Astrocyte (in vitro differentiated cells and primary cell): ENCODE measurements at regions not wholly inside any gene's neighbourhood (a gene's known extent, or its start where the extent isn't known, plus 50 kb on each side); places are given as distances from the start of the nearest gene placed in this dataset.
A peak's percentile ranks its signal among the peaks of the same experiment; 100 is the strongest.

Experiments used
- DNase-seq: peaks from one replicate; pipeline ENCODE4 v3.0.0-alpha.2; 2010; ENCODE audit warnings: low read depth
- FAIRE-seq: peaks from 2 replicates; lab custom pipeline; 2011; peaks lifted over from hg19 to GRCh38; lab: Jason Lieb, UNC
- H2AFZ ChIP-seq: 2 replicates; pipeline ENCODE4 v1.6.0; 2012; ENCODE audit warnings: low read depth, low read length, inconsistent platforms
- H3K27ac ChIP-seq: 2 replicates; pipeline ENCODE4 v1.5.1; 2011; ENCODE audit warnings: low read depth, low read length, inconsistent platforms
- H3K27me3 ChIP-seq: 2 replicates; pipeline ENCODE4 v1.6.0; 2011; ENCODE audit warnings: low read length, inconsistent platforms; ENCODE audit not compliant: insufficient read depth
- H3K36me3 ChIP-seq: 2 replicates; pipeline ENCODE4 v1.5.1; 2011; ENCODE audit warnings: low read length, inconsistent platforms; ENCODE audit not compliant: insufficient read depth
- H3K4me1 ChIP-seq: 2 replicates; pipeline ENCODE4 v1.5.1; 2011; ENCODE audit warnings: low read length, inconsistent platforms; ENCODE audit not compliant: insufficient read depth
- H3K4me2 ChIP-seq: 2 replicates; pipeline ENCODE4 v1.6.0; 2012; ENCODE audit warnings: low read length, inconsistent platforms
- H3K4me3 ChIP-seq: 2 replicates; pipeline ENCODE4 v1.5.1; 2011; ENCODE audit warnings: low read depth, mild to moderate bottlenecking, low read length, inconsistent platforms; ENCODE audit not compliant: insufficient read depth
- H3K79me2 ChIP-seq: 2 replicates; pipeline ENCODE4 v1.6.0; 2012; ENCODE audit warnings: mild to moderate bottlenecking, low read length, inconsistent platforms; ENCODE audit not compliant: insufficient read depth
- H3K9ac ChIP-seq: 2 replicates; pipeline ENCODE4 v1.6.0; 2012; ENCODE audit warnings: mild to moderate bottlenecking, low read length, inconsistent platforms
- H3K9me3 ChIP-seq: 2 replicates; pipeline ENCODE4 v1.5.1; 2012; ENCODE audit warnings: low read depth, mild to moderate bottlenecking, low read length, inconsistent platforms; ENCODE audit not compliant: insufficient read depth
- H4K20me1 ChIP-seq: 2 replicates; pipeline ENCODE4 v1.6.0; 2012; ENCODE audit warnings: low read length, inconsistent platforms; ENCODE audit not compliant: insufficient read depth
- H3K27ac Mint-ChIP-seq: one replicate; pipeline ENCODE4 v1.8.0; 2021; ENCODE audit warnings: mild to moderate bottlenecking, mixed read lengths; ENCODE audit not compliant: unreplicated experiment
- H3K27me3 Mint-ChIP-seq: one replicate; pipeline ENCODE4 v1.8.0; 2021; ENCODE audit warnings: low read depth, mixed read lengths; ENCODE audit not compliant: unreplicated experiment
- H3K36me3 Mint-ChIP-seq: one replicate; pipeline ENCODE4 v1.8.0; 2021; ENCODE audit warnings: low read depth, mixed read lengths; ENCODE audit not compliant: unreplicated experiment
- H3K4me1 Mint-ChIP-seq: one replicate; pipeline ENCODE4 v1.8.0; 2021; ENCODE audit warnings: low read depth, mixed read lengths; ENCODE audit not compliant: unreplicated experiment
- H3K4me3 Mint-ChIP-seq: one replicate; pipeline ENCODE4 v1.8.0; 2021; ENCODE audit warnings: mild to moderate bottlenecking, moderate library complexity, mixed read lengths; ENCODE audit not compliant: unreplicated experiment
- H3K9me3 Mint-ChIP-seq: one replicate; pipeline ENCODE4 v1.8.0; 2021; ENCODE audit warnings: mild to moderate bottlenecking, mixed read lengths; ENCODE audit not compliant: unreplicated experiment
- CTCF ChIP-seq: IDR thresholded peaks from 2 replicates; pipeline ENCODE4 v1.5.1; 2011; ENCODE audit warnings: low read depth, mild to moderate bottlenecking, inconsistent platforms, low read length, moderate library complexity; ENCODE audit not compliant: insufficient read depth
- EZH2 ChIP-seq: IDR thresholded peaks from 2 replicates; pipeline ENCODE4 v1.6.1; 2012; ENCODE audit warnings: mild to moderate bottlenecking, low read length, inconsistent platforms; ENCODE audit not compliant: insufficient read depth

DNA sequence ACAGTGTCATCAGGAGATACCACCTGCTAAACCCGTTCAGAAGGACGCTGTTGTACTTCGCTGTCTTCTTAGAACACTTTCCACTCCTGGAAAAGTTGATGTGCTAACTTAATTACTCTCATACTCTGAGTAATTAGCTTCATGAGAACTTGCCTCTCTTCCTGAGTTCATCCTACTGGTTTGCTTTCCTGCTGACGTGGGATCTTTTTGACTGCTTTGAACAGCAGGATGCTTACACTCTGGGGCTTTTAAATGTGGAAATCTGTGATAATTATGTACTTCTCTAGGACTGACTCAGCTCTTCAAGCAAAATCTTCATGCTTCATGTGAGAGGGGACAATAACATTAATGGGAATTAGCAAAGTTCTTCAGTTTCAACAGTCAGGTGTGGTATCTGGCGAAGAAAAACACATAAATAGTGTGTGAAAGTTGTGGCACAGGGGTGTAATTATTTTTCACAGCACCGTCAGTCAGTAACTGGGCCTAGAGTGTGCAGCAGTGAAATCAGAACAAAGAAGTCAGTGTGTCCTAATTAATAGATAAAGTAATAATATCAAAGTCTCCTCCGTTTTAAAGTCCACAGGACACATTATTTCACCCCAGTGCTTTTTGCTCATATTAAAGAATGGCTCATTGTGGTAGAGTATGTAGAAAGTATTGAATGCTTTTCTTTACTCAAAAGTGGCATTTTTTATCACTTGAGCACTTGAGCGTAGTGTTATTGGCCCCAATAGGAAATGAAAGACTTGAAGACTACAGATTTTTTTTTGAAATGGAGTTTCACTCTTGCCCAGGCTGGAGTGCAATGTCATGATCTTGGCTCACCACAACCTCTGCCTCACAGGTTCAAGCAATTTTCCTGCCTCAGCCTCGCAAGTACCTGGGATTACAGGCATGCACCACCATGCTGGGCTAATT, 140.9 kb upstream of the DMRT1 start:
- Histone ChIP-seq H3K4me1 (peaks cover 25% of the 10 kb centered on the region), H3K9me3 (no peaks in the 10 kb centered on the region), H3K79me2 (peaks cover 43% of the 10 kb centered on the region), H3K27me3 (no peaks in the 10 kb centered on the region), H3K27ac (no peak overlapping the region), H3K4me2 (no peak overlapping the region), H3K9ac (no peak overlapping the region), H2AFZ (no peak overlapping the region), H3K4me3 (no peak overlapping the region), H3K36me3 (no peaks in the 10 kb centered on the region), H4K20me1 (no peaks in the 10 kb centered on the region)
- no peak overlapping the region for H3K4me3 Mint-ChIP-seq
- TF ChIP-seq CTCF (no peak), EZH2 (no peak)
- H3K27me3 Mint-ChIP-seq = no peaks in the 10 kb centered on the region
- no peak for DNase-seq
- peaks cover 39% of the 10 kb centered on the region for H3K4me1 Mint-ChIP-seq
- H3K36me3 Mint-ChIP-seq = peaks cover 2% of the 10 kb centered on the region
- no peaks in the 10 kb centered on the region for H3K9me3 Mint-ChIP-seq
- FAIRE-seq = peak; percentile 26
- H3K27ac Mint-ChIP-seq = no peak overlapping the region

- Histone ChIP-seq H3K4me2 (no peak overlapping the region), H3K9me3 (no peaks in the 10 kb centered on the region), H3K36me3 (no peaks in the 10 kb centered on the region), H3K4me1 (peaks cover 7% of the 10 kb centered on the region), H3K79me2 (peaks cover 36% of the 10 kb centered on the region), H2AFZ (no peak overlapping the region), H3K9ac (no peak overlapping the region), H3K27me3 (no peaks in the 10 kb centered on the region), H3K27ac (no peak overlapping the region), H4K20me1 (no peaks in the 10 kb centered on the region), H3K4me3 (no peak overlapping the region)
- peaks cover 30% of the 10 kb centered on the region for H3K4me1 Mint-ChIP-seq
- H3K36me3 Mint-ChIP-seq = peaks cover 2% of the 10 kb centered on the region
- no peaks in the 10 kb centered on the region for H3K27me3 Mint-ChIP-seq
- peak overlapping the region; percentile 10 for H3K27ac Mint-ChIP-seq
- no peak for FAIRE-seq
- peak; percentile 67 for DNase-seq
- TF ChIP-seq EZH2 (no peak), CTCF (no peak)
- no peak overlapping the region for H3K4me3 Mint-ChIP-seq
- H3K9me3 Mint-ChIP-seq = no peaks in the 10 kb centered on the region
Observed at GRCh38 chr9:703392-703791, 138.1 kb upstream of the DMRT1 start.

GRCh38 chr9:706073-706472, 135.4 kb upstream of the DMRT1 start:
- peak overlapping the region; percentile 88 for H3K4me2 ChIP-seq
- peak overlapping the region; percentile 64 for H3K4me3 ChIP-seq
- Mint-ChIP-seq H3K27me3 (no peaks in the 10 kb centered on the region), H3K9me3 (no peaks in the 10 kb centered on the region), H3K36me3 (peaks cover 7% of the 10 kb centered on the region), H3K4me3 (peak overlapping the region; percentile 88), H3K4me1 (peaks cover 29% of the 10 kb centered on the region), H3K27ac (peak overlapping the region; percentile 97)
- no peaks in the 10 kb centered on the region for H4K20me1 ChIP-seq
- peaks cover 11% of the 10 kb centered on the region for H3K4me1 ChIP-seq
- H3K27ac ChIP-seq = peak overlapping the region; percentile 81
- TF ChIP-seq EZH2 (no peak), CTCF (no peak)
- FAIRE-seq = no peak
- peaks cover 49% of the 10 kb centered on the region for H3K79me2 ChIP-seq
- H3K9me3 ChIP-seq = no peaks in the 10 kb centered on the region
- peak overlapping the region; percentile 59 for H2AFZ ChIP-seq
- no peak for DNase-seq
- H3K36me3 ChIP-seq = peaks cover 5% of the 10 kb centered on the region
- peak overlapping the region; percentile 86 for H3K9ac ChIP-seq
- no peaks in the 10 kb centered on the region for H3K27me3 ChIP-seq
